Prostate gland (tissue), 2 donors: ENCODE measurements at regions not wholly inside any gene's neighbourhood (a gene's known extent, or its start where the extent isn't known, plus 50 kb on each side); places are given as distances from the start of the nearest gene placed in this dataset.

Experiments used
- POLR2A ChIP-seq: fragments of 450-650 bp; IDR thresholded peaks from one replicate; pipeline ENCODE4 v1.6.1; 2016; ENCODE audit warnings: antibody characterized with exemption, mild to moderate bottlenecking
- TF ChIP-seq, protein P1 (sequence below), 4 experiments: fragments of 200-600 bp in 2 of 4; fragments of 450-650 bp in 2 of 4; sonication (generic) in 2 of 4; IDR thresholded peaks; 1 replicate in 3 of 4; 2 replicates in 1 of 4; pipeline ENCODE4 v1.5.1; 2016 to 2019; ENCODE audit warnings: antibody characterized with exemption in 4 of 4, mild to moderate bottlenecking in 2 of 4, moderate library complexity in 2 of 4

DNA sequence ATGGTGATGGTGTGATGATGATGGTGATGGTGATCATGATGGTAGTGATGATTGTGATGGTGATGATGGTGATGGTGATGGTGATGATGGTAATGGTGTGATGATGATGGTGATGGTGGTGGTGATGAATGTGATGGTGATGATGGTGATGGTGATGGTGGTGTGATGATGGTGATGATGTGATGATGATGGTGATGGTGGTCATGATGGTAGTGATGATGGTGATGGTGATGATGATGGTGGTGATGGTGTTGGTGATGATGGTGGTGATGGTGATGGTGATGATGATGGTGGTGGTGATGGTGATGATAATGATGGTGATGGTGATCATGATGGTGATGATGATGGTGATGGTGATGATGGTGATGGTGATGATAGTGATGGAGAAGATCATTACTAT, 120.3 kb downstream of the ZNF664 start:
- TF ChIP-seq, protein P1, sequence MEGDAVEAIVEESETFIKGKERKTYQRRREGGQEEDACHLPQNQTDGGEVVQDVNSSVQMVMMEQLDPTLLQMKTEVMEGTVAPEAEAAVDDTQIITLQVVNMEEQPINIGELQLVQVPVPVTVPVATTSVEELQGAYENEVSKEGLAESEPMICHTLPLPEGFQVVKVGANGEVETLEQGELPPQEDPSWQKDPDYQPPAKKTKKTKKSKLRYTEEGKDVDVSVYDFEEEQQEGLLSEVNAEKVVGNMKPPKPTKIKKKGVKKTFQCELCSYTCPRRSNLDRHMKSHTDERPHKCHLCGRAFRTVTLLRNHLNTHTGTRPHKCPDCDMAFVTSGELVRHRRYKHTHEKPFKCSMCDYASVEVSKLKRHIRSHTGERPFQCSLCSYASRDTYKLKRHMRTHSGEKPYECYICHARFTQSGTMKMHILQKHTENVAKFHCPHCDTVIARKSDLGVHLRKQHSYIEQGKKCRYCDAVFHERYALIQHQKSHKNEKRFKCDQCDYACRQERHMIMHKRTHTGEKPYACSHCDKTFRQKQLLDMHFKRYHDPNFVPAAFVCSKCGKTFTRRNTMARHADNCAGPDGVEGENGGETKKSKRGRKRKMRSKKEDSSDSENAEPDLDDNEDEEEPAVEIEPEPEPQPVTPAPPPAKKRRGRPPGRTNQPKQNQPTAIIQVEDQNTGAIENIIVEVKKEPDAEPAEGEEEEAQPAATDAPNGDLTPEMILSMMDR (IDR thresholded peaks at IDR 0.05) = no peak
- TF ChIP-seq POLR2A = no peak
